ENCODE measurements at regions not wholly inside any gene's neighbourhood (a gene's known extent, or its start where the extent isn't known, plus 50 kb on each side); places are given as distances from the start of the nearest gene placed in this dataset.

DNA sequence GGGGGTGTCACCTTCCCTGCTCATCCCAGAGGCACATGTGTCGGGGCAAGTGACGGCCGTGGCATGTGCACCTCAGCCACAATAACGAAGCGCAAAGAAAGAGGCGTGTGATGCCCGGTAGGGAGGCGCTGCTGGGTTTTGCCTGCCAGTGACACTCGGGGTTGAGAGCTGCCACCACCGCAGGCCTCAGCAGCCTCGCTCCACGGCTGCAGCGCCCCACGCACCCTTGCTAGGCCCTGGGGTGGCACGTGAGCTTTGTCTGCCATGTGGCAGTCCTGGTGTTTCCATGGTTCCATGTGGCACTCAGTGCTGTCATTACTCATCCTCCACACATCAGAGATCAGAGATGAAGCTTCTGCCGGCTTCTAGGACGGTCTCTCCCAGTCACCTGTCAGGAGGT, 136.0 kb upstream of the AGAP1 start:
- TF ChIP-seq, protein P1, sequence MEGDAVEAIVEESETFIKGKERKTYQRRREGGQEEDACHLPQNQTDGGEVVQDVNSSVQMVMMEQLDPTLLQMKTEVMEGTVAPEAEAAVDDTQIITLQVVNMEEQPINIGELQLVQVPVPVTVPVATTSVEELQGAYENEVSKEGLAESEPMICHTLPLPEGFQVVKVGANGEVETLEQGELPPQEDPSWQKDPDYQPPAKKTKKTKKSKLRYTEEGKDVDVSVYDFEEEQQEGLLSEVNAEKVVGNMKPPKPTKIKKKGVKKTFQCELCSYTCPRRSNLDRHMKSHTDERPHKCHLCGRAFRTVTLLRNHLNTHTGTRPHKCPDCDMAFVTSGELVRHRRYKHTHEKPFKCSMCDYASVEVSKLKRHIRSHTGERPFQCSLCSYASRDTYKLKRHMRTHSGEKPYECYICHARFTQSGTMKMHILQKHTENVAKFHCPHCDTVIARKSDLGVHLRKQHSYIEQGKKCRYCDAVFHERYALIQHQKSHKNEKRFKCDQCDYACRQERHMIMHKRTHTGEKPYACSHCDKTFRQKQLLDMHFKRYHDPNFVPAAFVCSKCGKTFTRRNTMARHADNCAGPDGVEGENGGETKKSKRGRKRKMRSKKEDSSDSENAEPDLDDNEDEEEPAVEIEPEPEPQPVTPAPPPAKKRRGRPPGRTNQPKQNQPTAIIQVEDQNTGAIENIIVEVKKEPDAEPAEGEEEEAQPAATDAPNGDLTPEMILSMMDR (conservative IDR thresholded peaks at IDR 0.05; ENCODE audit: low read depth in 2 of 2), result no peak
- TF ChIP-seq CREB1 (CRISPR knock-in tag; IDR thresholded peaks at IDR 0.05; ENCODE audit: low read depth), result no peak
- TF ChIP-seq, protein P2, sequence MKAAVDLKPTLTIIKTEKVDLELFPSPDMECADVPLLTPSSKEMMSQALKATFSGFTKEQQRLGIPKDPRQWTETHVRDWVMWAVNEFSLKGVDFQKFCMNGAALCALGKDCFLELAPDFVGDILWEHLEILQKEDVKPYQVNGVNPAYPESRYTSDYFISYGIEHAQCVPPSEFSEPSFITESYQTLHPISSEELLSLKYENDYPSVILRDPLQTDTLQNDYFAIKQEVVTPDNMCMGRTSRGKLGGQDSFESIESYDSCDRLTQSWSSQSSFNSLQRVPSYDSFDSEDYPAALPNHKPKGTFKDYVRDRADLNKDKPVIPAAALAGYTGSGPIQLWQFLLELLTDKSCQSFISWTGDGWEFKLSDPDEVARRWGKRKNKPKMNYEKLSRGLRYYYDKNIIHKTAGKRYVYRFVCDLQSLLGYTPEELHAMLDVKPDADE (IDR thresholded peaks at IDR 0.05), result no peak
- TF ChIP-seq, protein P3, sequence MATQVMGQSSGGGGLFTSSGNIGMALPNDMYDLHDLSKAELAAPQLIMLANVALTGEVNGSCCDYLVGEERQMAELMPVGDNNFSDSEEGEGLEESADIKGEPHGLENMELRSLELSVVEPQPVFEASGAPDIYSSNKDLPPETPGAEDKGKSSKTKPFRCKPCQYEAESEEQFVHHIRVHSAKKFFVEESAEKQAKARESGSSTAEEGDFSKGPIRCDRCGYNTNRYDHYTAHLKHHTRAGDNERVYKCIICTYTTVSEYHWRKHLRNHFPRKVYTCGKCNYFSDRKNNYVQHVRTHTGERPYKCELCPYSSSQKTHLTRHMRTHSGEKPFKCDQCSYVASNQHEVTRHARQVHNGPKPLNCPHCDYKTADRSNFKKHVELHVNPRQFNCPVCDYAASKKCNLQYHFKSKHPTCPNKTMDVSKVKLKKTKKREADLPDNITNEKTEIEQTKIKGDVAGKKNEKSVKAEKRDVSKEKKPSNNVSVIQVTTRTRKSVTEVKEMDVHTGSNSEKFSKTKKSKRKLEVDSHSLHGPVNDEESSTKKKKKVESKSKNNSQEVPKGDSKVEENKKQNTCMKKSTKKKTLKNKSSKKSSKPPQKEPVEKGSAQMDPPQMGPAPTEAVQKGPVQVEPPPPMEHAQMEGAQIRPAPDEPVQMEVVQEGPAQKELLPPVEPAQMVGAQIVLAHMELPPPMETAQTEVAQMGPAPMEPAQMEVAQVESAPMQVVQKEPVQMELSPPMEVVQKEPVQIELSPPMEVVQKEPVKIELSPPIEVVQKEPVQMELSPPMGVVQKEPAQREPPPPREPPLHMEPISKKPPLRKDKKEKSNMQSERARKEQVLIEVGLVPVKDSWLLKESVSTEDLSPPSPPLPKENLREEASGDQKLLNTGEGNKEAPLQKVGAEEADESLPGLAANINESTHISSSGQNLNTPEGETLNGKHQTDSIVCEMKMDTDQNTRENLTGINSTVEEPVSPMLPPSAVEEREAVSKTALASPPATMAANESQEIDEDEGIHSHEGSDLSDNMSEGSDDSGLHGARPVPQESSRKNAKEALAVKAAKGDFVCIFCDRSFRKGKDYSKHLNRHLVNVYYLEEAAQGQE (IDR thresholded peaks at IDR 0.05; ENCODE audit: unreplicated experiment), result no peak

All from GM23338 (cell line).